PC-9 (cell line): ENCODE measurements at regions not wholly inside any gene's neighbourhood (a gene's known extent, or its start where the extent isn't known, plus 50 kb on each side); places are given as distances from the start of the nearest gene placed in this dataset.

Source experiments
- EZH2 ChIP-seq: fragments of 200-600 bp; sonication (generic); IDR thresholded peaks from 2 replicates; pipeline ENCODE4 v1.8.0; 2017; ENCODE audit warnings: antibody characterized with exemption, low read depth
- TF ChIP-seq, protein P1 (sequence below): fragments of 200-600 bp; sonication (generic); conservative IDR thresholded peaks from 2 replicates; pipeline ENCODE4 v1.6.1; 2017; ENCODE audit warnings: mixed run types, antibody characterized with exemption, mild to moderate bottlenecking, moderate library complexity

DNA sequence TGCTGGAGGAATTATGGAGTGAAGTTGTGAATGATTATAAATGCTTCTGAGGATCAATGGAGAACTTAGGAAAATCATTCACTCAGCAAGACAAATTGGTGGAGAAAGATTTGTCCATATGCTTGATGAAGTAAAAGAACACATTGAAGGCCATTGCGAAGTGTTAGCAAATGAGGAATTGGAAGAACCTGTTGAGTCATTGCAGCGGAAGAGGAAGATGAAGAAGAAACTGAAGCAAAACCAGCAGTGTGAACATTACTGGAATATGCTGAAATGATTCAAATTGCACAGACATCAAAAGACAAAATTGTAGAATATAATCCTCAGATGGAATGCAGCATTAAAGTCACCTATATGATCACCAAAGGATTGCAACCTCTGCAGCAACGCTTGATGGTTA is 168.1 kb downstream of the ADAMTS15 start:
- TF ChIP-seq, protein P1, sequence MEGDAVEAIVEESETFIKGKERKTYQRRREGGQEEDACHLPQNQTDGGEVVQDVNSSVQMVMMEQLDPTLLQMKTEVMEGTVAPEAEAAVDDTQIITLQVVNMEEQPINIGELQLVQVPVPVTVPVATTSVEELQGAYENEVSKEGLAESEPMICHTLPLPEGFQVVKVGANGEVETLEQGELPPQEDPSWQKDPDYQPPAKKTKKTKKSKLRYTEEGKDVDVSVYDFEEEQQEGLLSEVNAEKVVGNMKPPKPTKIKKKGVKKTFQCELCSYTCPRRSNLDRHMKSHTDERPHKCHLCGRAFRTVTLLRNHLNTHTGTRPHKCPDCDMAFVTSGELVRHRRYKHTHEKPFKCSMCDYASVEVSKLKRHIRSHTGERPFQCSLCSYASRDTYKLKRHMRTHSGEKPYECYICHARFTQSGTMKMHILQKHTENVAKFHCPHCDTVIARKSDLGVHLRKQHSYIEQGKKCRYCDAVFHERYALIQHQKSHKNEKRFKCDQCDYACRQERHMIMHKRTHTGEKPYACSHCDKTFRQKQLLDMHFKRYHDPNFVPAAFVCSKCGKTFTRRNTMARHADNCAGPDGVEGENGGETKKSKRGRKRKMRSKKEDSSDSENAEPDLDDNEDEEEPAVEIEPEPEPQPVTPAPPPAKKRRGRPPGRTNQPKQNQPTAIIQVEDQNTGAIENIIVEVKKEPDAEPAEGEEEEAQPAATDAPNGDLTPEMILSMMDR: no peak
- no peak for TF ChIP-seq EZH2
